Smooth muscle cell (in vitro differentiated cells): ENCODE measurements at regions not wholly inside any gene's neighbourhood (a gene's known extent, or its start where the extent isn't known, plus 50 kb on each side); places are given as distances from the start of the nearest gene placed in this dataset.
"Not testable (repeated sequence)": the region's sequence is repeated elsewhere in the genome, so short reads cannot be mapped to it uniquely, and the experiment has no call there.

ENCODE experiments used
- DNase-seq: peaks from one replicate; lab custom pipeline; 2025; ENCODE audit not compliant: unreplicated experiment; lab: John Stamatoyannopoulos, UW
- H2AFZ ChIP-seq: fragments of 200-600 bp; sonication (generic); 2 replicates; pipeline ENCODE4 v1.6.0; 2016; ENCODE audit warnings: antibody characterized with exemption, low read depth, mild to moderate bottlenecking
- H3F3A ChIP-seq: fragments of 200-600 bp; sonication (generic); 2 replicates; pipeline ENCODE4 v1.6.0; 2017; ENCODE audit warnings: antibody characterized with exemption, low read depth
- H3K27ac ChIP-seq: fragments of 200-600 bp; sonication (generic); 2 replicates; pipeline ENCODE4 v1.5.1; 2016; ENCODE audit warnings: low read depth, mild to moderate bottlenecking
- H3K27me3 ChIP-seq: fragments of 200-600 bp; sonication (generic); 2 replicates; pipeline ENCODE4 v1.6.1; 2016; ENCODE audit warnings: low read depth, mild to moderate bottlenecking
- H3K36me3 ChIP-seq: fragments of 200-600 bp; sonication (generic); 2 replicates; pipeline ENCODE4 v1.5.1; 2016; ENCODE audit warnings: low read depth
- H3K4me1 ChIP-seq: fragments of 200-600 bp; sonication (generic); 2 replicates; pipeline ENCODE4 v1.5.1; 2016; ENCODE audit warnings: low read depth
- H3K4me2 ChIP-seq: fragments of 200-600 bp; sonication (generic); 2 replicates; pipeline ENCODE4 v1.6.0; 2016; ENCODE audit warnings: mild to moderate bottlenecking
- H3K4me3 ChIP-seq: fragments of 200-600 bp; sonication (generic); 2 replicates; pipeline ENCODE4 v1.5.1; 2016; ENCODE audit warnings: mild to moderate bottlenecking
- H3K79me2 ChIP-seq: fragments of 200-600 bp; sonication (generic); 2 replicates; pipeline ENCODE4 v1.6.0; 2016; ENCODE audit warnings: low read depth, mild to moderate bottlenecking
- H3K9ac ChIP-seq: fragments of 200-600 bp; sonication (generic); 2 replicates; pipeline ENCODE4 v1.6.0; 2016; ENCODE audit warnings: low read depth
- H3K9me3 ChIP-seq: fragments of 200-600 bp; sonication (generic); replicated peaks from 2 replicates; pipeline ENCODE4 v1.5.1; 2016; ENCODE audit warnings: low read depth
- H4K20me1 ChIP-seq: fragments of 200-600 bp; sonication (generic); 2 replicates; pipeline ENCODE4 v1.6.0; 2016; ENCODE audit warnings: low read depth
- WGBS: methylation state at CpG from one replicate; pipeline ENCODE4 v1.1.7; 2016; ENCODE audit warnings: low lambda C conversion rate; 5-methylcytosine and 5-hydroxymethylcytosine counted together
- TF ChIP-seq, protein P1 (sequence below): fragments of 200-600 bp; sonication (generic); IDR thresholded peaks from 2 replicates; pipeline ENCODE4 v1.5.1; 2017; ENCODE audit warnings: borderline replicate concordance, mild to moderate bottlenecking, antibody characterized with exemption; ENCODE audit not compliant: insufficient read depth, poor library complexity, severe bottlenecking

DNA sequence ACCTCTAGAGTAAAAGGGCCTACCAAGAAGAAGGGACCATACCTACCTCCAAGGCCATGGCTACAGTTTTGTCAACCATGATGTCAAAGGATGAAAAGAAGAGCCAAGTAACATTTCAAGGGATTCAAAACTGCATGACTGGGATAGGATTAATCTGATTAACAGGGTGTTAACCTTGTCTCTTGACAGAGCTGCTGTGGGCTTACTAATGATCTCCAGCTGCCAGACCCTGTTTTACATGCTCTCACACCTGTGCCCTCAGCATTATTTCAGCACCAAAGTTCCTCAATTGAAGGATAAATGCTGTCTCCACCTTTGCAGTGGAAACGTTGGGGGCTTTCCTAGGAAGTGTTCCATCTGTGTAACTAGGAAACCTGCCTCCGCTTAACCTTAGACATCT lies 78.3 kb downstream of the DMAC1 start:
- Histone ChIP-seq H3K9ac (no peak overlapping the region), H3K9me3 (no peaks in the 10 kb centered on the region), H3K4me3 (no peak overlapping the region), H3K27me3 (no peaks in the 10 kb centered on the region), H3K4me1 (no peaks in the 10 kb centered on the region), H3F3A (no peaks in the 10 kb centered on the region), H2AFZ (no peak overlapping the region), H3K4me2 (no peak overlapping the region), H3K27ac (no peak overlapping the region), H3K36me3 (no peaks in the 10 kb centered on the region), H3K79me2 (no peaks in the 10 kb centered on the region), H4K20me1 (no peaks in the 10 kb centered on the region)
- TF ChIP-seq, protein P1, sequence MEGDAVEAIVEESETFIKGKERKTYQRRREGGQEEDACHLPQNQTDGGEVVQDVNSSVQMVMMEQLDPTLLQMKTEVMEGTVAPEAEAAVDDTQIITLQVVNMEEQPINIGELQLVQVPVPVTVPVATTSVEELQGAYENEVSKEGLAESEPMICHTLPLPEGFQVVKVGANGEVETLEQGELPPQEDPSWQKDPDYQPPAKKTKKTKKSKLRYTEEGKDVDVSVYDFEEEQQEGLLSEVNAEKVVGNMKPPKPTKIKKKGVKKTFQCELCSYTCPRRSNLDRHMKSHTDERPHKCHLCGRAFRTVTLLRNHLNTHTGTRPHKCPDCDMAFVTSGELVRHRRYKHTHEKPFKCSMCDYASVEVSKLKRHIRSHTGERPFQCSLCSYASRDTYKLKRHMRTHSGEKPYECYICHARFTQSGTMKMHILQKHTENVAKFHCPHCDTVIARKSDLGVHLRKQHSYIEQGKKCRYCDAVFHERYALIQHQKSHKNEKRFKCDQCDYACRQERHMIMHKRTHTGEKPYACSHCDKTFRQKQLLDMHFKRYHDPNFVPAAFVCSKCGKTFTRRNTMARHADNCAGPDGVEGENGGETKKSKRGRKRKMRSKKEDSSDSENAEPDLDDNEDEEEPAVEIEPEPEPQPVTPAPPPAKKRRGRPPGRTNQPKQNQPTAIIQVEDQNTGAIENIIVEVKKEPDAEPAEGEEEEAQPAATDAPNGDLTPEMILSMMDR: no peak
- 95% methylated on average over 2 of the region's 2 CpGs for WGBS
- DNase-seq: no peak

DNA sequence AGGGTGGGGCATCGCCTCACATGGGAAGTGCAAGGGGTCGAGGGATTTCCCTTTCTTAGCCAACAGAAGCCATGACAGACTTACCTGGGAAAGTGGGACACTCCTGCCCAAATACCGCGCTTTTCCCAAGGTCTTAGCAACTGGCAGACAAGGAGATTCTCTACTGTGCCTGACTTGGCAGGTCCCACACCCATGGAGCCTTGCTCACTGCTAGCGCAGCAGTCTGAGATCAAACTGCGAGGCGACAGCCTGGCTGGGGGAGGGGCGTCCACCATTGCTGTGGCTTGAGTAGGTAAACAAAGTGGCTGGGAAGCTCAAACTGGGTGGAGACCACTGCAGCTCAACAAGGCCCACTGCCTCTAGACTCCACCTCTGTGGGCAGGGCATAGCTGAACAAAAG lies 86.5 kb downstream of the DMAC1 start:
- H3K27me3 ChIP-seq, H2AFZ ChIP-seq, H3K4me1 ChIP-seq, H3K36me3 ChIP-seq, H3K9ac ChIP-seq, H3K79me2 ChIP-seq, H3K9me3 ChIP-seq, H3K4me2 ChIP-seq, H3K4me3 ChIP-seq, H4K20me1 ChIP-seq, DNase-seq, H3F3A ChIP-seq, H3K27ac ChIP-seq: not testable (repeated sequence)
- WGBS: 95% methylated on average over 8 of the region's 8 CpGs

DNA sequence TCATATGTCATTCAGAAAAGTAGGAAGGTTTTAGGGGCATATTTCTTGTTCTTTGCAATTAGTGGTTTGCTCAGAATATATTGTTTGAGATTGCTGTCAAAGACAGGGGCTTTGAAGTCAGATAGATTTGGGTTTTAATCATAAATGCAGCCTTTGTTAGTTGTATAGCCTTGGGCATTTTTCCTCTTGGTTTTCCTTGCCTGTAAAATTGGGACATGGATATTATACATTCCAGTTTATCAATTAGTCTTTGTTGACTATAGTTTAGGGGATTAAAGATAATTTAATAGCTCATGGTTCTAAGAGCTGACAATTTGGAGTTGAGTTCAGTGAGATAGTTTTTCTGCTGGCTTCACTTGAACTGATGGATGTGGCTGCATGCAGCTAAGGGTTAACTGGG lies 88.9 kb downstream of the DMAC1 start:
- no peak for DNase-seq
- Histone ChIP-seq H3K4me3 (no peak overlapping the region), H3K79me2 (no peaks in the 10 kb centered on the region), H3K27me3 (no peaks in the 10 kb centered on the region), H3K9ac (no peak overlapping the region), H3K36me3 (no peaks in the 10 kb centered on the region), H2AFZ (no peak overlapping the region), H3F3A (peaks cover 4% of the 10 kb centered on the region), H4K20me1 (no peaks in the 10 kb centered on the region), H3K27ac (no peak overlapping the region), H3K4me2 (no peak overlapping the region), H3K9me3 (no peaks in the 10 kb centered on the region), H3K4me1 (peaks cover 12% of the 10 kb centered on the region)
- TF ChIP-seq, protein P1: no peak

DNA sequence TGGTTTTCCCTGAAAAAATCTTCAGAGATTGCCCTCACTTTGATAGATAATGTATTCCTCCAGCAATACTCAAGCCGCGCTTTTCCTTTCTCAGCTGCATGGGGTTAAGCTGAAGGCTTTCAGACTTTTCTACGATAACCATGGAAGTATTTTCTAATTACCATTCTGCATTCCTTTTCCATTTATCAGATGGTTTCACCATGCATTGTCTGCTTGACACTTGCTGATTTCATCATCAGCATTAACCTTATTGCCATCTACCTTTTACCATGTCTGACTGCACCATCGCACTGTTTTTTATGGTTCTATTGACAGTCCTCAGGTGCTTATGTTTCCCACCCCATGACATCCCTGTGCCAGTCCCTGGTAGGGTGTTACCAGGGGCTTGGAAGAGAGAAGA lies 91.6 kb downstream of the DMAC1 start:
- Histone ChIP-seq H3K4me2 (peak overlapping the region; percentile 52), H3K4me1 (peaks cover 12% of the 10 kb centered on the region), H3K79me2 (no peaks in the 10 kb centered on the region), H3K9me3 (no peaks in the 10 kb centered on the region), H2AFZ (no peak overlapping the region), H3K9ac (no peak overlapping the region), H4K20me1 (no peaks in the 10 kb centered on the region), H3K36me3 (no peaks in the 10 kb centered on the region), H3K27me3 (no peaks in the 10 kb centered on the region), H3F3A (peaks cover 4% of the 10 kb centered on the region), H3K27ac (peak overlapping the region; percentile 40), H3K4me3 (no peak overlapping the region)
- TF ChIP-seq, protein P1: no peak
- DNase-seq: no peak
- 55% methylated on average over 4 of the region's 4 CpGs for WGBS
